ENCODE measurements at regions not wholly inside any gene's neighbourhood (a gene's known extent, or its start where the extent isn't known, plus 50 kb on each side); places are given as distances from the start of the nearest gene placed in this dataset.

GRCh38 chrX:125620715-125621587 is 301.3 kb downstream of the TEX13C start:
- Histone ChIP-seq H3K4me1 (ENCODE audit: insufficient read depth, low read length, severe bottlenecking) (no peaks in the 10 kb centered on the region), H3F3A (ENCODE audit: insufficient read depth, low read length) (no peaks in the 10 kb centered on the region), H2AFZ (ENCODE audit: low read length) (no peak overlapping the region), H3K36me3 (ENCODE audit: insufficient read depth, low read length) (no peaks in the 10 kb centered on the region), H3K9me3 (ENCODE audit: low read length) (no peaks in the 10 kb centered on the region), H3K9ac (ENCODE audit: low read length) (no peak overlapping the region), H3K4me3 (ENCODE audit: low read depth, low read length, poor library complexity, severe bottlenecking) (no peak overlapping the region), H4K20me1 (ENCODE audit: insufficient read depth, low read length) (no peaks in the 10 kb centered on the region), H3K27ac (ENCODE audit: low read depth, low read length, poor library complexity, severe bottlenecking) (no peak overlapping the region), H3K79me2 (ENCODE audit: insufficient read depth, low read length) (no peaks in the 10 kb centered on the region), H3K9me2 (ENCODE audit: low read depth, low read length) (no peaks in the 10 kb centered on the region), H3K4me2 (ENCODE audit: low read length) (no peak overlapping the region), H3K27me3 (ENCODE audit: insufficient read depth, low read length) (no peaks in the 10 kb centered on the region)
- TF ChIP-seq, protein P1, sequence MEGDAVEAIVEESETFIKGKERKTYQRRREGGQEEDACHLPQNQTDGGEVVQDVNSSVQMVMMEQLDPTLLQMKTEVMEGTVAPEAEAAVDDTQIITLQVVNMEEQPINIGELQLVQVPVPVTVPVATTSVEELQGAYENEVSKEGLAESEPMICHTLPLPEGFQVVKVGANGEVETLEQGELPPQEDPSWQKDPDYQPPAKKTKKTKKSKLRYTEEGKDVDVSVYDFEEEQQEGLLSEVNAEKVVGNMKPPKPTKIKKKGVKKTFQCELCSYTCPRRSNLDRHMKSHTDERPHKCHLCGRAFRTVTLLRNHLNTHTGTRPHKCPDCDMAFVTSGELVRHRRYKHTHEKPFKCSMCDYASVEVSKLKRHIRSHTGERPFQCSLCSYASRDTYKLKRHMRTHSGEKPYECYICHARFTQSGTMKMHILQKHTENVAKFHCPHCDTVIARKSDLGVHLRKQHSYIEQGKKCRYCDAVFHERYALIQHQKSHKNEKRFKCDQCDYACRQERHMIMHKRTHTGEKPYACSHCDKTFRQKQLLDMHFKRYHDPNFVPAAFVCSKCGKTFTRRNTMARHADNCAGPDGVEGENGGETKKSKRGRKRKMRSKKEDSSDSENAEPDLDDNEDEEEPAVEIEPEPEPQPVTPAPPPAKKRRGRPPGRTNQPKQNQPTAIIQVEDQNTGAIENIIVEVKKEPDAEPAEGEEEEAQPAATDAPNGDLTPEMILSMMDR (IDR thresholded peaks at IDR 0.05; ENCODE audit: low read length): no peak
- TF ChIP-seq EZH2 (IDR thresholded peaks at IDR 0.05; ENCODE audit: borderline replicate concordance, low read length): no peak

DNA sequence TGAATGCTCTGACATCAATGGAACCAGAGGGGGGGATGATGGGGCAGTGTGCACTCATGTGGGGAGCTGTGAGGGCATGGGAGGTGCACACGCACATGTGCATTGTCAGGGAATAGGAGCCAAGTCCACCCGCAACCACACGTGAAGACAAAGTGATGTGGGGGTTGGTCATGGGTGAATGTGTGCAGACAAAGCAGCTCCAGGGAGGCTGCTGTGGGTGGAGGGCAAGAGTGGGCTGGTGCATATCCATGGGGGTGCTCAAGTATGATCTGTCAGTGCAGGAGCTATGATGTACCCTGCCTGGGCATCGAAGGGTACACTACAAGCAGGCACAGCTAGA is 301.9 kb downstream of the TEX13C start:
- H3K4me2 ChIP-seq (ENCODE audit: low read length): no peak overlapping the region
- no peaks in the 10 kb centered on the region for H4K20me1 ChIP-seq (ENCODE audit: insufficient read depth, low read length)
- H3K9me2 ChIP-seq (ENCODE audit: low read depth, low read length): no peaks in the 10 kb centered on the region
- H3K27me3 ChIP-seq (ENCODE audit: insufficient read depth, low read length): no peaks in the 10 kb centered on the region
- no peak overlapping the region for H3K9ac ChIP-seq (ENCODE audit: low read length)
- no peak overlapping the region for H3K4me3 ChIP-seq (ENCODE audit: low read depth, low read length, poor library complexity, severe bottlenecking)
- H3K27ac ChIP-seq (ENCODE audit: low read depth, low read length, poor library complexity, severe bottlenecking): no peak overlapping the region
- no peak overlapping the region for H2AFZ ChIP-seq (ENCODE audit: low read length)
- no peaks in the 10 kb centered on the region for H3K4me1 ChIP-seq (ENCODE audit: insufficient read depth, low read length, severe bottlenecking)
- TF ChIP-seq, protein P1 (IDR thresholded peaks at IDR 0.05; ENCODE audit: low read length): no peak
- TF ChIP-seq EZH2 (IDR thresholded peaks at IDR 0.05; ENCODE audit: borderline replicate concordance, low read length): no peak
- H3K9me3 ChIP-seq (ENCODE audit: low read length): no peaks in the 10 kb centered on the region
- no peaks in the 10 kb centered on the region for H3K79me2 ChIP-seq (ENCODE audit: insufficient read depth, low read length)
- no peaks in the 10 kb centered on the region for H3F3A ChIP-seq (ENCODE audit: insufficient read depth, low read length)
- H3K36me3 ChIP-seq (ENCODE audit: insufficient read depth, low read length): no peaks in the 10 kb centered on the region

DNA sequence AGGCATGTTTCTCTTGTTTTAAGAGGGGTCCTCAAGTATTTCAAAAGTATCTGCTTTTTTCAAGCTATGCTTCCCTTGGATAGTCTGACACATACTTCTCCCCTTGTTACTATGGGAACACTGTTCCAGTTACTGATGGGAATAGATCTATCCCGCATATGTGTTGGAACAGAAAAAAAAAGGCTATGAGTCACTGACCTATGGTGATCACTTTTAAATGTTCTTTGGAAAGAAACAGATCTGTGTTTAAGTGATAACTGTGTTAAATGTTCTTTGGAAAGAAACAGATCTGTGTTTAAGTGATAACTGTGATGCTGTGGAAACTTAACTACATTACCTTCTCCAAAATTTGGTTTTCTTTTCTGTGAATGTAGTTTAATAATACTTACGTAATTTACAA is 303.2 kb downstream of the TEX13C start:
- no peaks in the 10 kb centered on the region for H3K4me1 ChIP-seq (ENCODE audit: insufficient read depth, low read length, severe bottlenecking)
- no peak overlapping the region for H3K4me2 ChIP-seq (ENCODE audit: low read length)
- no peak overlapping the region for H3K4me3 ChIP-seq (ENCODE audit: low read depth, low read length, poor library complexity, severe bottlenecking)
- H2AFZ ChIP-seq (ENCODE audit: low read length): no peak overlapping the region
- no peaks in the 10 kb centered on the region for H3K9me3 ChIP-seq (ENCODE audit: low read length)
- no peak overlapping the region for H3K27ac ChIP-seq (ENCODE audit: low read depth, low read length, poor library complexity, severe bottlenecking)
- no peak for TF ChIP-seq EZH2 (IDR thresholded peaks at IDR 0.05; ENCODE audit: borderline replicate concordance, low read length)
- TF ChIP-seq, protein P1 (IDR thresholded peaks at IDR 0.05; ENCODE audit: low read length): no peak
- no peaks in the 10 kb centered on the region for H3K79me2 ChIP-seq (ENCODE audit: insufficient read depth, low read length)
- no peaks in the 10 kb centered on the region for H3K36me3 ChIP-seq (ENCODE audit: insufficient read depth, low read length)
- no peaks in the 10 kb centered on the region for H3K9me2 ChIP-seq (ENCODE audit: low read depth, low read length)
- H3F3A ChIP-seq (ENCODE audit: insufficient read depth, low read length): no peaks in the 10 kb centered on the region
- no peaks in the 10 kb centered on the region for H3K27me3 ChIP-seq (ENCODE audit: insufficient read depth, low read length)
- H4K20me1 ChIP-seq (ENCODE audit: insufficient read depth, low read length): no peaks in the 10 kb centered on the region
- no peak overlapping the region for H3K9ac ChIP-seq (ENCODE audit: low read length)
